C4-2B (cell line): ENCODE measurements at regions not wholly inside any gene's neighbourhood (a gene's known extent, or its start where the extent isn't known, plus 50 kb on each side); places are given as distances from the start of the nearest gene placed in this dataset.

ENCODE experiments used
- ZFX ChIP-seq: fragments of 450-650 bp; IDR thresholded peaks from 2 replicates; pipeline ENCODE4 v1.6.1; 2017
- TF ChIP-seq, protein P1 (sequence below): fragments of 450-650 bp; conservative IDR thresholded peaks from 2 replicates; pipeline ENCODE4 v1.5.1; 2017; ENCODE audit warnings: mild to moderate bottlenecking

DNA sequence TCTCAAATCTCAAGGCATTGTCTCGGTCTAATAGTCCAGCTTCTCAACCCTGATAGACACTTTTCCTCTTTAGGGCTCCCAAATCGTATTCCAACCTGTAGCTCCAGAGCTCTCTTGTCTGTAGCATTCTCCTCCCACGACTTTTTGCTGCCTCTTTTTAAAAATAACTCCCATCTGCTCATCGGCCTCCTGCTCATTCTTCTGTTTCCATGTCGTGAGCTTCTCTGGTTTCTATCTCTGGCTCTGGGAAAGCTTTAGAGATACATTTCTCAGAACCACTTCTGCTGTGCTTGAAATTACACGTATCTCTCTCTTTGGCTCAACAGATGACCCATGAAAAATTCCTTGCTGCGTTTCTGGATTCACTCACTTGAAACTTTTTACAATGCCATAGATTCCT, 609.6 kb upstream of the C16orf82 start:
- TF ChIP-seq, protein P1, sequence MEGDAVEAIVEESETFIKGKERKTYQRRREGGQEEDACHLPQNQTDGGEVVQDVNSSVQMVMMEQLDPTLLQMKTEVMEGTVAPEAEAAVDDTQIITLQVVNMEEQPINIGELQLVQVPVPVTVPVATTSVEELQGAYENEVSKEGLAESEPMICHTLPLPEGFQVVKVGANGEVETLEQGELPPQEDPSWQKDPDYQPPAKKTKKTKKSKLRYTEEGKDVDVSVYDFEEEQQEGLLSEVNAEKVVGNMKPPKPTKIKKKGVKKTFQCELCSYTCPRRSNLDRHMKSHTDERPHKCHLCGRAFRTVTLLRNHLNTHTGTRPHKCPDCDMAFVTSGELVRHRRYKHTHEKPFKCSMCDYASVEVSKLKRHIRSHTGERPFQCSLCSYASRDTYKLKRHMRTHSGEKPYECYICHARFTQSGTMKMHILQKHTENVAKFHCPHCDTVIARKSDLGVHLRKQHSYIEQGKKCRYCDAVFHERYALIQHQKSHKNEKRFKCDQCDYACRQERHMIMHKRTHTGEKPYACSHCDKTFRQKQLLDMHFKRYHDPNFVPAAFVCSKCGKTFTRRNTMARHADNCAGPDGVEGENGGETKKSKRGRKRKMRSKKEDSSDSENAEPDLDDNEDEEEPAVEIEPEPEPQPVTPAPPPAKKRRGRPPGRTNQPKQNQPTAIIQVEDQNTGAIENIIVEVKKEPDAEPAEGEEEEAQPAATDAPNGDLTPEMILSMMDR, result no peak
- TF ChIP-seq ZFX, result no peak
